Uterus (tissue), 3 donors: ENCODE measurements at regions not wholly inside any gene's neighbourhood (a gene's known extent, or its start where the extent isn't known, plus 50 kb on each side); places are given as distances from the start of the nearest gene placed in this dataset.

ENCODE experiments used
- DNase-seq, 2 donors: peaks; one replicate each; pipeline ENCODE4 v3.0.0-alpha.2; 2019 to 2020
- H3K27ac ChIP-seq, 2 donors: fragments of 200-600 bp; sonication (generic); 1 replicate in 1 of 2; 2 replicates in 1 of 2; pipeline ENCODE4 v1.5.1; 2016 to 2018
- H3K27me3 ChIP-seq, 2 donors: fragments of 200-600 bp; sonication (generic); one replicate each; pipeline ENCODE4 v1.5.1; 2018 to 2019; ENCODE audit warnings: control low read depth in 1 of 2
- H3K36me3 ChIP-seq, 2 donors: fragments of 200-600 bp; sonication (generic); one replicate each; pipeline ENCODE4 v1.5.1; 2019; ENCODE audit warnings: control low read depth in 1 of 2
- H3K4me1 ChIP-seq, 2 donors: fragments of 200-600 bp; sonication (generic); one replicate each; pipeline ENCODE4 v1.5.1; 2018 to 2019; ENCODE audit warnings: control low read depth in 1 of 2
- H3K4me3 ChIP-seq, 2 donors: fragments of 200-600 bp; sonication (generic); 1 replicate in 1 of 2; 2 replicates in 1 of 2; pipeline ENCODE4 v1.5.1; 2018 to 2019; ENCODE audit warnings: mild to moderate bottlenecking in 1 of 2
- H3K9me3 ChIP-seq, 2 donors: fragments of 200-600 bp; sonication (generic); one replicate each; pipeline ENCODE4 v1.5.1; 2019; ENCODE audit warnings: control low read depth in 1 of 2
- CTCF ChIP-seq, 4 experiments: fragments of 200-600 bp in 2 of 4; fragments of 450-650 bp in 2 of 4; sonication (generic) in 2 of 4; IDR thresholded peaks; one replicate each; pipeline ENCODE4 v1.5.1; 2016 to 2019; ENCODE audit warnings: antibody characterized with exemption in 4 of 4, mild to moderate bottlenecking in 2 of 4, moderate library complexity in 1 of 4
- POLR2A ChIP-seq, 2 donors: fragments of 450-650 bp; IDR thresholded peaks; one replicate each; pipeline ENCODE4 v1.6.1; 2016; ENCODE audit warnings: antibody characterized with exemption in 2 of 2, mild to moderate bottlenecking in 1 of 2, moderate library complexity in 1 of 2
- intact Hi-C: fragments of 100-400 bp; cut with DNase I; formaldehyde crosslinking; loops from one replicate; pipeline ENCODE4 v1.15.1; 2023; ENCODE audit warnings: low total_unique reads
- donor health status: DM: yes; HTN: yes; CAD: no.

GRCh38 chr18:11339188-11339775 lies 189.9 kb upstream of the PIEZO2 start:
- Histone ChIP-seq H3K27me3 (no peaks in the 10 kb centered on the region), H3K4me3 (no peak overlapping the region), H3K27ac (no peak overlapping the region), H3K9me3 (no peaks in the 10 kb centered on the region), H3K36me3 (no peaks in the 10 kb centered on the region), H3K4me1 (no peaks in the 10 kb centered on the region)
- DNase-seq: no peak
- no peak for TF ChIP-seq POLR2A (IDR thresholded peaks at IDR 0.05)
- no peak for TF ChIP-seq CTCF (IDR thresholded peaks at IDR 0.05)
- intact Hi-C loops: no loop called here

GRCh38 chr18:11336241-11336640 lies 186.9 kb upstream of the PIEZO2 start:
- Histone ChIP-seq H3K9me3 (no peaks in the 10 kb centered on the region), H3K4me3 (no peak overlapping the region), H3K27ac (no peak overlapping the region), H3K36me3 (no peaks in the 10 kb centered on the region), H3K4me1 (no peaks in the 10 kb centered on the region), H3K27me3 (no peaks in the 10 kb centered on the region)
- intact Hi-C loops: no loop called here
- TF ChIP-seq POLR2A (IDR thresholded peaks at IDR 0.05): no peak
- no peak for TF ChIP-seq CTCF (IDR thresholded peaks at IDR 0.05)
- DNase-seq: no peak

- H3K9me3 ChIP-seq: no peaks in the 10 kb centered on the region
- no peaks in the 10 kb centered on the region for H3K27me3 ChIP-seq
- H3K4me1 ChIP-seq: no peaks in the 10 kb centered on the region
- intact Hi-C loops: no loop called here
- no peaks in the 10 kb centered on the region for H3K36me3 ChIP-seq
- no peak for TF ChIP-seq CTCF (IDR thresholded peaks at IDR 0.05)
- TF ChIP-seq POLR2A (IDR thresholded peaks at IDR 0.05): no peak
- no peak overlapping the region for H3K27ac ChIP-seq
- DNase-seq: no peak
- no peak overlapping the region for H3K4me3 ChIP-seq
These were observed 178.1 kb upstream of the PIEZO2 start for GRCh38 chr18:11327391-11328009.

GRCh38 chr18:11324956-11325882 lies 175.8 kb upstream of the PIEZO2 start:
- intact Hi-C loops: no loop called here
- DNase-seq: no peak
- Histone ChIP-seq H3K9me3 (no peaks in the 10 kb centered on the region), H3K27me3 (no peaks in the 10 kb centered on the region), H3K36me3 (no peaks in the 10 kb centered on the region), H3K27ac (no peak overlapping the region), H3K4me1 (no peaks in the 10 kb centered on the region), H3K4me3 (no peak overlapping the region)
- TF ChIP-seq POLR2A (IDR thresholded peaks at IDR 0.05) (no peak), CTCF (IDR thresholded peaks at IDR 0.05) (no peak)

GRCh38 chr18:11324510-11324909 lies 175.1 kb upstream of the PIEZO2 start:
- no peaks in the 10 kb centered on the region for H3K9me3 ChIP-seq
- no peaks in the 10 kb centered on the region for H3K4me1 ChIP-seq
- no peaks in the 10 kb centered on the region for H3K27me3 ChIP-seq
- H3K36me3 ChIP-seq: no peaks in the 10 kb centered on the region
- no peak for DNase-seq
- H3K27ac ChIP-seq: no peak overlapping the region
- intact Hi-C loops: no loop called here
- no peak overlapping the region for H3K4me3 ChIP-seq
- no peak for TF ChIP-seq CTCF (IDR thresholded peaks at IDR 0.05)
- TF ChIP-seq POLR2A (IDR thresholded peaks at IDR 0.05): no peak
